Endothelial cell of umbilical vein (primary cell): ENCODE measurements at regions not wholly inside any gene's neighbourhood (a gene's known extent, or its start where the extent isn't known, plus 50 kb on each side); places are given as distances from the start of the nearest gene placed in this dataset.

Experiments used
- BruUV-seq: library from RNA; stranded (reverse); fragments of 400-500 nt; replicated peaks from 2 replicates; lab custom pipeline; 2021; lab: Mats Ljungman, UMichigan
- CTCF ChIA-PET: fragments of 300-600, 350-600 bp; sonication (Branson Sonifier 250); formaldehyde crosslinking; loops from one replicate; lab custom pipeline; 2021; ENCODE audit warnings: antibody characterized with exemption, inconsistent platforms; lab: Charles Lee
- POLR2A ChIA-PET: fragments of 300-600, 350-600 bp; sonication (Branson Sonifier 250); formaldehyde crosslinking; loops from one replicate; lab custom pipeline; 2021; ENCODE audit warnings: antibody characterized with exemption, inconsistent platforms; lab: Charles Lee
- DNase-seq: peaks from one replicate; pipeline ENCODE4 v3.0.0-alpha.2; 2011; ENCODE audit warnings: low read depth, low spot score
- FAIRE-seq: peaks from 2 replicates; lab custom pipeline; 2011; peaks lifted over from hg19 to GRCh38; lab: Jason Lieb, UNC
- H2AFZ ChIP-seq: 2 replicates; pipeline ENCODE4 v1.6.0; 2012; ENCODE audit warnings: low read depth, low read length, control low read depth, inconsistent platforms
- H3K27ac ChIP-seq: 2 replicates; pipeline ENCODE4 v1.5.1; 2011; ENCODE audit warnings: low read depth, mild to moderate bottlenecking, control low read depth, low read length, moderate library complexity; ENCODE audit not compliant: insufficient read depth
- H3K27me3 ChIP-seq, 2 experiments: 2 replicates each; pipeline versions ENCODE4 v1.6.0 to v1.6.1; 2011; ENCODE audit warnings: low read length in 2 of 2, mixed read lengths in 1 of 2; ENCODE audit not compliant: control insufficient read depth in 2 of 2, insufficient read depth in 2 of 2
- H3K36me3 ChIP-seq, 2 experiments: 2 replicates in 1 of 2; 3 replicates in 1 of 2; pipeline ENCODE4 v1.5.1; 2011; ENCODE audit warnings: low read length in 2 of 2, mild to moderate bottlenecking in 1 of 2, moderate library complexity in 1 of 2; ENCODE audit not compliant: control insufficient read depth in 2 of 2, insufficient read depth in 2 of 2; ENCODE audit errors: extremely low read depth in 1 of 2
- H3K4me1 ChIP-seq: 3 replicates; pipeline ENCODE4 v1.5.1; 2011; ENCODE audit warnings: mild to moderate bottlenecking, low read length; ENCODE audit not compliant: control insufficient read depth, insufficient read depth; ENCODE audit errors: extremely low read depth
- H3K4me2 ChIP-seq: 2 replicates; pipeline ENCODE4 v1.6.1; 2011; ENCODE audit warnings: low read length, control low read depth, mixed read lengths; ENCODE audit not compliant: insufficient read depth
- H3K4me3 ChIP-seq, 3 experiments: fragments of 200-600 bp in 1 of 3; sonication (generic), shearing (Covaris generic) in 1 of 3; replicated peaks in 1 of 3; 2 replicates each; pipeline ENCODE4 v1.5.1; 2011 to 2016; ENCODE audit warnings: control low read depth in 3 of 3, low read length in 3 of 3, mild to moderate bottlenecking in 2 of 3, inconsistent platforms in 1 of 3, low read depth in 1 of 3, moderate library complexity in 1 of 3; ENCODE audit not compliant: insufficient read depth in 1 of 3
- H3K79me2 ChIP-seq: 2 replicates; pipeline ENCODE4 v1.6.0; 2012; ENCODE audit warnings: low read length, inconsistent platforms; ENCODE audit not compliant: control insufficient read depth, insufficient read depth
- H3K9ac ChIP-seq: replicated peaks from 2 replicates; pipeline ENCODE3; 2011; ENCODE audit warnings: low read length, control low read depth; ENCODE audit not compliant: insufficient read depth; ENCODE audit errors: extremely low read depth
- H3K9me1 ChIP-seq: replicated peaks from 3 replicates; pipeline ENCODE4 v1.6.0; 2011; ENCODE audit warnings: mild to moderate bottlenecking, low read length; ENCODE audit not compliant: control insufficient read depth, insufficient read depth; ENCODE audit errors: extremely low read depth
- H3K9me3 ChIP-seq: replicated peaks from 2 replicates; pipeline ENCODE4 v1.5.1; 2012; ENCODE audit warnings: low read length, inconsistent platforms; ENCODE audit not compliant: control insufficient read depth, insufficient read depth
- H4K20me1 ChIP-seq: replicated peaks from 2 replicates; pipeline ENCODE3; 2011; ENCODE audit warnings: mild to moderate bottlenecking, low read length; ENCODE audit not compliant: control insufficient read depth, insufficient read depth; ENCODE audit errors: extremely low read depth
- CTCF ChIP-seq, 2 donors: IDR thresholded peaks; 1 replicate in 1 of 2; 2 replicates in 1 of 2; pipeline ENCODE4 v1.5.1; 2011; ENCODE audit warnings: low read length in 2 of 2, mild to moderate bottlenecking in 2 of 2, moderate library complexity in 2 of 2, control low read depth in 1 of 2, inconsistent platforms in 1 of 2, low read depth in 1 of 2; ENCODE audit not compliant: insufficient read depth in 1 of 2; ENCODE audit errors: extremely low read depth in 1 of 2
- EZH2 ChIP-seq: IDR thresholded peaks from 2 replicates; pipeline ENCODE4 v1.6.1; 2012; ENCODE audit warnings: borderline replicate concordance, low read depth, mild to moderate bottlenecking, moderate library complexity, low read length, inconsistent platforms; ENCODE audit not compliant: severe bottlenecking
- FOS ChIP-seq: IDR thresholded peaks from 2 replicates; pipeline ENCODE4 v1.6.1; 2011; ENCODE audit warnings: mild to moderate bottlenecking, low read length, moderate library complexity, borderline replicate concordance; ENCODE audit not compliant: insufficient read depth
- GATA2 ChIP-seq: IDR thresholded peaks from 2 replicates; pipeline ENCODE4 v1.7.0; 2011; ENCODE audit warnings: low read depth, mild to moderate bottlenecking, moderate library complexity, mixed read lengths, low read length; ENCODE audit not compliant: insufficient read length, insufficient read depth
- JUN ChIP-seq: IDR thresholded peaks from 2 replicates; pipeline ENCODE4 v1.6.1; 2011; ENCODE audit warnings: borderline replicate concordance, low read depth; ENCODE audit not compliant: insufficient read length, insufficient read depth
- MYC ChIP-seq: IDR thresholded peaks from one replicate; pipeline ENCODE4 v1.6.1; 2011; ENCODE audit warnings: mild to moderate bottlenecking, low read depth, low read length
- POLR2A ChIP-seq: IDR thresholded peaks from 2 replicates; pipeline ENCODE4 v1.6.1; 2012; ENCODE audit warnings: low read depth, mild to moderate bottlenecking, control low read depth, low read length
- POLR2AphosphoS5 ChIP-seq: IDR thresholded peaks from 2 replicates; pipeline ENCODE4 v1.6.1; 2012; ENCODE audit warnings: low read depth, mild to moderate bottlenecking, control low read depth, low read length, moderate library complexity; ENCODE audit not compliant: insufficient read depth
- dilution Hi-C: fragments of 300-500 bp; cut with MboI; formaldehyde crosslinking; loops from one replicate; pipeline ENCODE4 v1.15.0; 2019; ENCODE audit warnings: low sequenced_read_pairs; ENCODE audit not compliant: extremely low pct_ligation_motif_present
- intact Hi-C: fragments of 100-400 bp; cut with micrococcal nuclease; formaldehyde crosslinking; loops from one replicate; pipeline ENCODE4 v1.10.0; 2022
- TF ChIP-seq, protein P1 (sequence below): IDR thresholded peaks from 2 replicates; pipeline ENCODE4 v1.6.1; 2011; ENCODE audit not compliant: insufficient read depth, insufficient read length

DNA sequence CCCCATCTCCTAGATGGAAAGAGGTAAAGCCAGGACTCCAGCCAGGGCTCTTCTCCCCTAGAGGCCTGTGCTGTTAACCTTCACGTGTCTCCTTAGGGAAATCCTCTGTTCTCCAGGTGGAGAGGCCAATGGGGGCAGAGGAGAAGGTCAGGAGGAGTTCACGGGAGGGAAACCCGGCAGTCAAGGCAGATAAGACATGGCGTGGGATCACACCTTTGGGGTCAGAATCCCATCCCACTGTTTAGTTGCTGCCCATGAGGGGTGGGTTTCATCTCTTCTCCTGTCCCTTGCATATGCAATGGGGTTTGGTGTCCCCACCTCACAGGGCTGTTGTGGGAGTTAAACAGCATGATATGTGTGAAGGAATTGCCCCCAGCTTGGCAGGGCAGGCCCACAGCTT lies 469.7 kb downstream of the TBC1D22A start:
- DNase-seq = no peak
- Histone ChIP-seq H3K27ac (no peak overlapping the region), H2AFZ (no peak overlapping the region), H3K4me1 (no peaks in the 10 kb centered on the region), H3K9me3 (no peaks in the 10 kb centered on the region), H3K9ac (no peak overlapping the region), H3K79me2 (no peaks in the 10 kb centered on the region), H3K36me3 (no peaks in the 10 kb centered on the region), H3K4me2 (no peak overlapping the region), H3K9me1 (no peaks in the 10 kb centered on the region), H3K4me3 (no peak overlapping the region), H3K27me3 (no peaks in the 10 kb centered on the region), H4K20me1 (no peaks in the 10 kb centered on the region)
- TF ChIP-seq CTCF (IDR thresholded peaks at IDR 0.05; ENCODE audit: extremely low read depth in 1 of 2, insufficient read depth in 1 of 2, low read depth in 1 of 2, low read length in 2 of 2) (no peak), EZH2 (no peak), FOS (no peak), POLR2A (no peak), POLR2AphosphoS5 (no peak), MYC (no peak), GATA2 (no peak), JUN (no peak)
- TF ChIP-seq, protein P1, sequence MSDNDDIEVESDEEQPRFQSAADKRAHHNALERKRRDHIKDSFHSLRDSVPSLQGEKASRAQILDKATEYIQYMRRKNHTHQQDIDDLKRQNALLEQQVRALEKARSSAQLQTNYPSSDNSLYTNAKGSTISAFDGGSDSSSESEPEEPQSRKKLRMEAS = no peak
- POLR2A ChIA-PET = no interaction called here
- intact Hi-C loops (no loop called here), dilution Hi-C loops (no loop called here)
- CTCF ChIA-PET = no interaction called here
- no TSS peak for BruUV-seq
- no peak for FAIRE-seq
